ENCODE measurements at regions not wholly inside any gene's neighbourhood (a gene's known extent, or its start where the extent isn't known, plus 50 kb on each side); places are given as distances from the start of the nearest gene placed in this dataset.

GRCh38 chr1:90114521-90115141, 119.7 kb downstream of the ZNF326 start:
- 16 to 21% methylated on average over 3 of the region's 3 CpGs for WGBS, 2 donors (ENCODE audit: low coverage in 1 of 2)
- peaks cover 0 to 3% (median 0%) of the 10 kb centered on the region in 3 donors for H3K9me3 ChIP-seq

GRCh38 chr1:90107990-90108389, 113.1 kb downstream of the ZNF326 start:
- ATAC-seq: no peak
- Histone ChIP-seq H3K27me3 (peaks cover 21% of the 10 kb centered on the region), H3K4me1 (no peaks in the 10 kb centered on the region), H3K4me3 (no peak overlapping the region), H3K36me3 (no peaks in the 10 kb centered on the region), H3K27ac (no peak overlapping the region), H3K9me3 (no peaks in the 10 kb centered on the region)
- TF ChIP-seq POLR2A (IDR thresholded peaks at IDR 0.05) (no peak), POLR2AphosphoS5 (IDR thresholded peaks at IDR 0.05) (no peak), EP300 (IDR thresholded peaks at IDR 0.05) (no peak), CTCF (IDR thresholded peaks at IDR 0.05) (no peak)
- WGBS, 2 donors (ENCODE audit: low coverage in 1 of 2): 22 to 50% methylated on average over 2 of the region's 2 CpGs

More at GRCh38 chr1:90114521-90115141, 119.7 kb downstream of the ZNF326 start:
- Histone ChIP-seq H3K27me3 (peaks cover 20% of the 10 kb centered on the region), H3K4me3 (no peak overlapping the region), H3K4me1 (no peaks in the 10 kb centered on the region), H3K27ac (no peak overlapping the region), H3K36me3 (no peaks in the 10 kb centered on the region)
- ATAC-seq: no peak
- TF ChIP-seq CTCF (IDR thresholded peaks at IDR 0.05): peak in 2 of 4 experiments; percentile 24 to 46
- TF ChIP-seq EP300 (IDR thresholded peaks at IDR 0.05): no peak

GRCh38 chr1:90106311-90106710, 111.4 kb downstream of the ZNF326 start:
- H3K36me3 ChIP-seq: no peaks in the 10 kb centered on the region
- H3K27ac ChIP-seq: no peak overlapping the region
- WGBS, 2 donors (ENCODE audit: low coverage in 1 of 2): 74 to 78% methylated on average over 4 of the region's 4 CpGs
- peaks cover 18% of the 10 kb centered on the region for H3K27me3 ChIP-seq
- no peak for ATAC-seq
- no peak overlapping the region for H3K4me3 ChIP-seq
- H3K4me1 ChIP-seq: no peaks in the 10 kb centered on the region
- H3K9me3 ChIP-seq: no peaks in the 10 kb centered on the region
- TF ChIP-seq CTCF (IDR thresholded peaks at IDR 0.05) (no peak), EP300 (IDR thresholded peaks at IDR 0.05) (no peak), POLR2AphosphoS5 (IDR thresholded peaks at IDR 0.05) (no peak), POLR2A (IDR thresholded peaks at IDR 0.05) (no peak)

- no peak for ATAC-seq
- no peak for TF ChIP-seq EP300 (IDR thresholded peaks at IDR 0.05)
- Histone ChIP-seq H3K4me1 (no peaks in the 10 kb centered on the region), H3K9me3 (no peaks in the 10 kb centered on the region), H3K27me3 (peaks cover 18% of the 10 kb centered on the region), H3K27ac (no peak overlapping the region), H3K36me3 (no peaks in the 10 kb centered on the region), H3K4me3 (no peak overlapping the region)
- WGBS, 2 donors (ENCODE audit: low coverage in 1 of 2): 29 to 30% methylated on average over 11 to 15 of the region's 15 CpGs
Observed at GRCh38 chr1:90104941-90105538, 110.1 kb downstream of the ZNF326 start.

GRCh38 chr1:90100566-90100965, 105.7 kb downstream of the ZNF326 start:
- peaks cover 0 to 10% (median 0%) of the 10 kb centered on the region in 3 donors for H3K9me3 ChIP-seq
- ATAC-seq: no peak
- no peaks in the 10 kb centered on the region for H3K36me3 ChIP-seq
- H3K4me1 ChIP-seq: no peaks in the 10 kb centered on the region
- H3K27me3 ChIP-seq: peaks cover 8% of the 10 kb centered on the region
- H3K4me3 ChIP-seq: no peak overlapping the region
- no peak overlapping the region for H3K27ac ChIP-seq
- WGBS, 2 donors (ENCODE audit: low coverage in 1 of 2): 77% methylated on average over 4 of the region's 4 CpGs; no CpG with 5 or more reads in 1 of the 2 donors
- no peak for TF ChIP-seq POLR2AphosphoS5 (IDR thresholded peaks at IDR 0.05)
- TF ChIP-seq CTCF (IDR thresholded peaks at IDR 0.05): no peak
- no peak for TF ChIP-seq POLR2A (IDR thresholded peaks at IDR 0.05)
- no peak for TF ChIP-seq EP300 (IDR thresholded peaks at IDR 0.05)

Measured in gastroesophageal sphincter (tissue), 4 donors.